GM21717 (cell line): ENCODE measurements at regions not wholly inside any gene's neighbourhood (a gene's known extent, or its start where the extent isn't known, plus 50 kb on each side); places are given as distances from the start of the nearest gene placed in this dataset.

Experiments
- ATAC-seq: cut with Tn5 transposase; IDR thresholded peaks from one replicate; pipeline ENCODE4 v1.9.1; 2021; ENCODE audit warnings: mild to moderate bottlenecking, moderate library complexity; ENCODE audit not compliant: unreplicated experiment

DNA sequence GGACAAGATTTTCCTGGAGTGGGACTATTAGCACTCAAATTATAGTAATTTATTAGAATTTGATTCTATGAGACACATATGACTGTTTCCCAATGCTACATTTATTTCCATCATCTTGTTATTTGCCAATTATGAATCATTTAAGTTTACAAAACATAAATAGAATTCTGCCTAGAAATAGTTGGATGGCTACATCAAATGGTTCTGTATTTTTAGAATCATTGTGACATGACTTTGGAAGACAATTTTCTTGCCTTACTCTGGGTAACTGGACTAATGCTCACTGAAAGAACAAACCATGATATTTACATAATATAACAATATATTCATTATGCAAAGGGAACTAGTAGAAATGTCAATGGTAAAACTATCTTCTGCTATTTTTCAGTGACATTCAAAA is 173.5 kb downstream of the ZIC1 start:
- ATAC-seq = no peak

DNA sequence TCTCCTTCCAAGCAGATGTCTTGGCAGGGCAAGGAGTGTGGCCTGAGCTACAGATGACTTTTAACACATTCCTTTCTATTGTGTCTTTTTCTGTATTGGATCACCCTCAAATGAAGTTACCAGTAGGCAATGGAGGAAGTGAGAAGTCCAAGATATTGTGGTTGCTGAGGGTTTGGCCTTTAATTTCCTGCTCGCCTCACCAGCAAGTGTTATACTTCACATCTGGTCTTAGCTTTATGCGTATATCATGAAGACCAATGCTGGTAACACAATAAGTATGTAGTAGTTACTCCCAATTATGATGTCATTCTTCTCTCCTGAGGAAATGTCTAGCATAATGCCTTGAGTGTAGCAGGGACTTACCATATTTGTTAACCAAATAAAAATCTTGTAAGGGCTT is 179.9 kb downstream of the ZIC1 start:
- no peak for ATAC-seq

DNA sequence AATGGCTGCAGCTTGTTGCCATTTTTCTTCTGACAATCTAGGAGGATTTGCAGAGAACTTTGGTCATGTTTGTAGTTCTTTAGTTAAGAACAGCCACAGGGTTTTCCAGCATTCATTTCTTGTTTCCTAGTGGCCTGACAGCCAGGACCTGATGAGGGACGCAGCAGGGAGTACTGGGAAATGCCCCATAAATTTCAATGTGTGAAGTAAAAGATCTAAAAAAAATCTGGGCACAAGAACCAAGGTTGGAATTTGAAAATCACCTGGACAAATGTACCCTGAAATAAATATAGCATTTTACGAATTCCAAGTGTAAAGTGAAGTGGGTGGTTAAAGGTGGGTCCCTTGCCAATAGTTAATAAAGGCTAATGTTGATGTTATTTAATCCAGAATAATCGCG is 195.0 kb downstream of the ZIC1 start:
- ATAC-seq = no peak

DNA sequence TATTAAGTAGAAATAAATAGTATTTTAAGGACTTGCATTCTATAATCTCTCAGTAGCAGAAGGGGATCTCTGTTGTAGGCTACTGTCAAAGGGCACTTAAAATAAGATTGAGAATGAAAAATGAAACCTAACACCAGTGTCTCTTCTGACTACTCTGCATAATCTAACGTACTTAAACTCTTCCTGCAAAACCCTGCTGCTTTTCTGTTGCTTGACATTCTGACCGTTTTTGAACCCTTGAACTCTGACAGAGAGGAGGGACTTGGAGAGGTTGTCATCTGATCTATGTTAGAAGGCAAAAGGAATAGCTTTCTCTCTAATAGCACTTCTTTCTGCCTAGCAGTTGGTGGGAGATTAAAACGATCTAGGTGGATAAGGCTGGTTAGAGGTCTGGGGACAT is 204.6 kb downstream of the ZIC1 start:
- ATAC-seq = peak; percentile 88

DNA sequence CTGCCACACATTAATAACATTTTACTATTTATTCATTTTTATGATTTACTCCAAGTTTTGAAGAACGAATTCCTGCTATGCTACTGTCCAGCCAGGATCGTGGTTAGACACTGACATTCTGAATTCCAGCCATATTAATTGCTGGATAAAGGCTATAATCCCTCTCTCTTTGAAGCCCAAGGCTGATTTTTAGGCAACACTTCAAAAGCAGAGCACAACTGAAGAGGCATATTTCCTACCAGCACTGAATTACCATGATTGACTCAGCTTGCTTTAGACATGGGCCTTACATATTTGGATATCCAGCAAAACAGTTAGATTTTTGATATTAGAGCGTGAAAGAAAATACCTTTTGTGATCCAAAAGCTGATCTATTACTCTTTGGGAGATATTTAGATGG is 205.0 kb downstream of the ZIC1 start:
- peak; percentile 28 for ATAC-seq

DNA sequence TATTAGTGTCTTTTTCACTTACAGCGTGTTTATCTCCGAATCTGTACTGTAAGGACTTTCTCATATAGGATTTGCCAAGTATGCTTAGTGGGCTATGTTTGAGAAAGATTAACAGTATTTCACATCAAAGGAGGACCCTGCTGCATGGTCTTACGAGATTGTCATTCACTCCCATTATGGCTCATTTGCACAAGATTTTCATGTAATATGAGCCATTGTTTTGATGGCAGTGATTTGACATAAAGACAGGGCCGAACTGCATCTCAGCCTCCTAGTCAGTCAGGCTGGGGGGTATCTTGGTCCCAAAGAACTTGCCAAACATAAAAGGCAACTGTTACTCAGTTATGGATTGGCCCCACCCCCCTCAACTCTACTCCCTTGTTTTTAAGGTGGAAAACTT is 205.9 kb downstream of the ZIC1 start:
- ATAC-seq = no peak

DNA sequence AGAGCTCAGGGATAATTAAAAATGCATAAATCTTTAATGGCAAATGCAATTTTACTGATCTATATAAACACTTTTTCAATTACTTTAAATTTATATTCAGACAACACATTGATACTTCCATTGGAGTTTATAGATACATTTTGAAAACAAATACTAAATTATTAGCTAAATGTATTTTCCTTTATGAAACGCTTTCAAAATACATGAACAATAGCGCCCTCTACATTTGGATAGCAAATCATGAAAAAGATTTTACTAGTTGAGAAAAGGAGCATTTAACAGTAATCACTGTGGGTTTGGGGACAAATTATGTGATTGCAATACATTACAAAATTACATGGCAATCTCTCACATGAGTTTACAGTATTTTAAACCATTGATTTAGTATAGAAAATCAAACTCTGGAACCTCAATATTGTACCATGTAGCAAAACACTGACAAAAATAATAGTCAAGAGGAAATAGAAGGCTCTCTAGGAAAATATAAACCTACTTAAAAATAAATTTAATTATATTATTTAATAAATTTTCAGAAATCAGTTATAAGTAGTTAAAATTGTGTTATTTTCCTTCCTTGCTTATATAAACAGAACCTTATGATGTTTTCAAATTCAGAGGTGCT is 207.9 kb downstream of the ZIC1 start:
- ATAC-seq = no peak

DNA sequence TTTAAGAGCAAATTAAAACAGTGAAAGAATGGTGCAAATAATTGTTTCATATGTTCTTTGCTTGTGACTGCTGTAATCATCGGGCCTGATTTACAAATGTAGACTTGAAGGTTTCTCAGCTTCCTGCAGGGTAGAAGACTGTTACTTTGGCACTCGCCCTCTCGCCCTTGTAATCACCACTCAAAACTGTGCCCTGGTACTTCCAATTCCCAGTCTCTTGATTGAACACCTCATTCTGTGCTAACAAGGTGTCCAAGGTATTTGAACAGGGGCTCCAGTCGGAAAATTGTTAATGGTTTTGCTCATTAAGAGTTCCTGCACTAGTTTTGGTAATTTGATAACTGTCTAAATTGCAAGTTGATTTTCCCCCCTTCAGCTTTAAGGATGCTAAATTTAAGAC is 209.5 kb downstream of the ZIC1 start:
- no peak for ATAC-seq

DNA sequence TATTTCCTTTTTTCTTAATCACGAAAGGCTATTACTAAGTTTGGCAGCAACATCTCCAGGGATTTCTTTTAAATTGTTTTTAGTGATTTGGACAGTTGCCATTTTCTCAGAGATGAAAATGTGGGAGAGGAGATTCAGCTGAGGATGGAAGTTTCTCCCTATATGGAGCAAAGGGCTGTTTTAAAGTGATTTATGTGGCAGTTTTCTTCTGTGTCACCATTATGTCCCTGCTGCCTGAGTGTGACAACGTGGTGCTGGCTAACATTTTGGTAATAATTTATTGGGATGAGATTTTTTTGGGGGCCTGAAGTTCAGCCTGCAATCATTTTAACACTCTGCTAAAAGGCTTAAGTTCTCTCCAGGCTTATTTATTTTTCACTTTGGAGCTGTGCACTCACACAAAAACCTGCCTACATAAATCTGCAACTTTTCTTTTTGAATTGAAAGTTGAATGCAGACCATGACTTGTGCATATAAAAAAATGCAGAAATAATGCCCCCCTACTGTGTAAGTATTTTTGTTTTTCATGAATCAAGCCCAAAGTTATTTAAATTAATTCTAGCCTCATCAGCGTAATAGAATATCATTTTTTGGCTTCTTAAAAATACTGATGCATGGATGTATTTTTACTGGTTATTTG is 210.9 kb downstream of the ZIC1 start:
- ATAC-seq = no peak

DNA sequence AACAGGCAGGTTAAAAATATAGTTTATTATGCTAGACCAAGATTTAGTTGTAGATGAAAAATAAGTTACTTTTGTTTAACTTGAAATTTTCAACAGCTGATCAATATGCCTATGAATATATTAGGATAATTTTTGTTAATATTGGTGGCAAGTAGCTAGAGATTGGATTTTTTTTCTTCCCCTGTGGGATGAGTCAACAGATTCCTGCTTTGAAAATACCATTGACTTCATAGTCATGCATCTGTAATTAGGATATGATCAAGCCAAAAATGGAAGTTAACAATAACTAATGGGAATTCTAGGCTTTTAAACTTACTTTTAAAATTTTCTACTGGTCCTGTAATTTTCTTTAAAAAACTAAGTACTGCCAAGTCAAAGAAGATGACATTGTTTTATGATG is 211.7 kb downstream of the ZIC1 start:
- no peak for ATAC-seq

DNA sequence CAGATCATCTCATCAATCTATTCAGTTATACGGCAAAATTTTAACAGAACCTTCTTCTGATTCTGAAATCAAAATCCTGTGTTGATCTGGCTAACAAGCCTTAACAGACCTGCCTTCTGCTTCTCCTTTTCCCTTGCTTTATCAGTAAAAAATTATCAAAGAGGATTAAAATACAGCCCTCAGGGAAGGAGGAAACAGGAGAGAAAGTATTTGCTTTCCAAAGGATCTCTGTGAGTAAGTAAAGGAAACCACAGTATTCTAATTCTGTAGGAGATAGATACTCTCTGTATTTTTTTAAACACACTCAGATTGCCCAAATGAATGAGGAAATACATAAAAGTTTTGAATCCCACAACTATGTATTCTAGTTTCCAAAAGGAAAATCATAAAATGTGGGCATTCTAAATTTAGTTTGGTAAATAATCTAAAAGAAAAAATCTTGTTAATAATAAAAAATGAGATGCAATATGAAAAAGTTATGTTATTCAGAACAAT is 221.8 kb downstream of the ZIC1 start:
- ATAC-seq = no peak

DNA sequence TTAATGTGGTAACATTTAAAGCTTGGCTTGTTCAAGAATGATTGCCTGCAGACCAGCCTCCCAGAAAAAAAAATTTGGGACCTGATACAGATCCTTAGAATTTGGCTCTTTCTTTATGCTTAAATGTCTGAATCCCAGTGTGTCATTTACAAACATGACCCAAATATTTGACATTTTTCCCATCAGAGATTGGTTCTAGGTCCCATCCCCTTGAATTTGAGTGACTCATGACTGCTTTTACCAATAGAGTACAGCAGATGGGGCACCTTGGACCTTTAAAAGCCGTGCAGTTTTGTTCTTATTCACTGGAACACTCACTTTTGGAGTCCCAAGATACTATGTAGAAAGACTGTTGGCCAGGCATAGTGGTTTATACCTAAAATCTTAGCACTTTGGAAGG is 231.6 kb downstream of the ZIC1 start:
- no peak for ATAC-seq

DNA sequence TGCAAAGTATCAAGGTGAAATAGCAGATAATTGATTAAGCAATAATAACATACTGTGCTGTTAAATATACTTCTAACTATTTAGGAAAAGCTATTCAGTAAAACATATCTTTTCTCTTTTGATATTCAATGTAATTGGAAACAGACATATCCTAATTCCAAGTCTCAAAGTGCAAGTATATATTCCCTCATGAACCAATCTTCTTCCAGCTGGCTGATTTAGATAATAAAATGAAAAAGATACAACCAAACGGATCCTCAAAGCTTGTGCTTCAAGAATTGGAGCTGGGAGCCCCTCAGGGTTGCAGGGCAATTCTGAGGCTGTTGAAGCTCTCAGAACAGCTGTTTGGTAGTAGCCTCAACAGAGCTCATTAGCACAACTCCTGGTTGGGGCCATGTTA is 236.6 kb downstream of the ZIC1 start:
- ATAC-seq = no peak

DNA sequence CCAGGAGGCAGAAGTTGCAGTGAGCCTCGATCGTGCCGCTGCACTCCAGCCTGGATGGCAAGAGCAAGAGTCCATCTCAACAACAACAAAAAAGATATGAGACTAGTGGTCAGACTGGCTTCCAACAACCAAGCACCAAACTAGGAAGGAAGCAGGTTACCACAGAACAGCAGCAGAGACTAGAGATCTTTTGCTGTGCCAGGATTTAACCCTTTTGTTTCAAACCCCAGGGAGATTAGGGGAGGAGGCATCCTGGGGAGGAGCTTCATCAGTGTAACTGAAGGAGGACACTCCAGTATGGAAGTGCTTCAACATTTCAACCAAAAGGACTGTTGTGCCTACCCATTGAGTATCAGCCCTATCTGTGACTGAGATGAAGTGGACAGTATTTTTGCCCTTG is 240.3 kb downstream of the ZIC1 start:
- ATAC-seq = no peak

DNA sequence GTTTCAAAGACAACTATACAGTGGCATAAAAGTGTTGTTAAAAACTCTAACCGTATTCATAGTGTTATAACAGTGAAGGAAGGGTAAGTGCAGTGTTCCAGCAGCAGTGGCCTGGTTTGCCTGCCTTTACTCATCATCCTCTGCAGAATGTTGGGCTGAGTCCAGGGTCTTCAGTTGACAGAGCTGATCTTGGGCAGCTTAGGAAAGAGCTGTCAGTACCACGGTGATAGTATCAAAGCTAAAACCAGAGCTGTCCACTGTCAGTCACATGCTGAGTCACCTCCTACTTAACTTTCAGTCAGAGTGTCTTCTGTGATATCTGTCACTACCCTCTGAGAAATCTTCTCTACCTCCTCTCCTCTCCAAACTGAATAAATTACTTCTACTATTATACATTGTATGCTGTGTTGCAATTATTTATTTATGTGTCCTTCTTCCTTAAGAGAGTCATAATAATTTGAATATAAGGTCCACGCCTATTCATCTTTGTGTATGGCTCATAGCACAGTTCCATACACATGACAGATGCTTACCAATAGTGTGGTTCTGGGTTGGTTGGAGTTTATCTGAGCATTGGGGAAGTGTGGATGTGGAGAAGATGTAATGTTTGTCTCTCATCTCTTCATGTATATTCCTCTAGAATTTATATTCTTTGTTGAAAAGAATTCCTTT is 242.1 kb downstream of the ZIC1 start:
- ATAC-seq = no peak

DNA sequence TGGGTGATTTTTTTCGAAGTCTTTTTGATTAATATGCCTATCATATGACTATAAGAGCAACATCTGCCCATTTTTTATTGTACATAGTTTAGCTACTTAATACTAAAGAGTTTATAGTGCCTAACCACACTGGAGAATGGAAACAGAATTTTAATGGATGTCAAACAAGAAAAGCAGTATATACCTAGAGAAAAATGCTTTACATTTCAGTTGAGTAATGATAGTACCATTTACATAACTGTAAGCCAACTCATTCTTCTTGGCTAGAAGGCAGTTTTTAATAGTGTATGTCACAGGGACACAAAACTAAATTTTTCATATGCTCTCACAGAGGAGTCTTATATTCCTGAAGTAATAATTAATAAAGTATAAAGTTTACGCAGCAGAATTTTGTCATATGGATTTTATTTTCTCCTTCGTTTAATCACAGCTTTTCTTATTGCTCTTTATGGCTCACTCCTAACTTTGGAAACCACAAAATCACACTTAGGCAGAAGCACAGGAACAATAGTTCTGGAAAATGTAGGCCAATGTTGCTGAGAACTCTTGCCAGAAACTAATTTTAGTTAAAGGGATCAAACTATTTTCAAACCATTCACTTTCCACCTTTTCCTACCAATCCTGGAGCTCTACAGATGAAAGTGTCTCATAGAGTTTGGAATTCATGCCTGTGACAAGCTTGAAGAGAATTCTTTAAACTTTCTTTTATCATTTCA is 243.6 kb downstream of the ZIC1 start:
- ATAC-seq = no peak

DNA sequence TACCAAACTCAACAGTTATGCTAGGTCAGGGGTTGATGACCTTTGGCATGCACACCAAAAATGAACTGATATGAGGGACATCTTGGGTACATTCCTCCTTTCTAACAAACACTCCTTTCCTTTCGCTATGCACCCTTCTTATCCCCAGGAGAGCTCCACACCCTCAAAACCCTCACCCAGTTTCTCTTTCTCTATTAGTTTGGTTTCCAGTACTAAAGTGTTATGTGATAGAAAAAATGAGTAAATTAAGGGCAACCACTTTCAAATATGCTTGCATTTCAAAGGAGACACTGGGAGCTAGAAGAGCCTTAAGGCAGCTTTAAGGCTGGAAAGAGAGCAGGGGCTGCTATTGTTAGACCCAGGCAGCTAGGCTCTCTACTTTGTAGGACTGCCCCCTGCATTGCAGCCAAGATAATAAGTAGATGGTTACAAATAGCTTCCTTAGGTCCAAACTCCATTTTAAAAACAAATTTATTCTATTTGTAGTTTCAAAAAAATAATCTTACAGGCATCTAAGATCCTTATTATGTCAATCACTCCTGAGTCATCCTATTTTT is 244.3 kb downstream of the ZIC1 start:
- no peak for ATAC-seq

DNA sequence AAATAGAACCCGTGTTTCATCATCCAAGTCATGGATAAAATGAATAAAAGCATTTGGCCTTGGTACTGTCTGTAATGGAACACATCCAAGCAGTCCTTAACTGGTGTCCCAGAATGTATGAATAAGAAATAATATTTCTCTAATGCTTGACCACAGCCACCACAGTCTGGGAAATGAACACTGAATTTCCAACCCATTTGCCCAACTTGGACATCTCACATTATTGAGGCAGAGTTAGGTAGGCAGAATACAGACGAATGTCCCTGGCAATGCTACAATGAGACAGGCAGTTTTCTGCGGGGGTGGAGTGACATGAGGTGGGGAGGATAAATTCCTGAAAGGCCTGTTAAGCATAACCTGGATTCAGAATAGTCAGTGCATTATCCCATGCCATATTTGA is 245.7 kb downstream of the ZIC1 start:
- ATAC-seq = no peak

DNA sequence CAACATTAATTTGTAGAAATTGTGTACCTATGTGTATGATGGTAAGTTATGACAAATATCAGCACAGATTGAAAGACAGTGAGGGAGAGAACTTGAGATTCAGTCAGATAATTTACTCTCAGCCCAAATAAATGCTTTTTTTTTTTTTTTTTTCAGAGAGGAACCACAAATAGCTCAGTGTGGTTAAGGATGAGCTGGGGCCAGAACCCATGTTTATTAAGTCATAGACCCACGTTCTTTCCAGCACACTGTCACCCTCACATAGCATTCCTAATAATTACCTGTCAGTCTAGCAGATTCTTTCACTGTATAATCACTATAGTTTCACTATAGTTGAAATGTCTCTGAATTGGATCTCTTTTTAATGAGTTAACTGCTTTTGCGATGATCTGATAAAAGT is 246.1 kb downstream of the ZIC1 start:
- no peak for ATAC-seq

DNA sequence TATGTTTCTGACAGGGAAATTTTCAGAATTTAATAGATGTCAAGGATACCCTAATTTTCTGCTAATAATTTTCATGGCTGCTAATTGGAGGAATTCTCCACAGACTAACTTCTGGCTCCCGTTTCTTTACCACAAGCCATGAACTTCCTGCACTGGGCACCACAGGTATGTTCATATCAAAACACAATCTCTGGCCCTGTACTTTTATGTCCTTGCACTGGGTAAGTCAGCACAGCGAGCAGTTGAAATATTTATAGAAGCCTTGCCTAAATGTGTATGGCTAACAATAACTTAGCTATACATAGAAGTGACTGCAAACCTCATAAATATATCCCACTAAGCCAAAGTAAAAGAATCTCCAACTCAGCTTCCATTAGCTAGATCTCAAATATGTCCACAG is 246.9 kb downstream of the ZIC1 start:
- no peak for ATAC-seq

DNA sequence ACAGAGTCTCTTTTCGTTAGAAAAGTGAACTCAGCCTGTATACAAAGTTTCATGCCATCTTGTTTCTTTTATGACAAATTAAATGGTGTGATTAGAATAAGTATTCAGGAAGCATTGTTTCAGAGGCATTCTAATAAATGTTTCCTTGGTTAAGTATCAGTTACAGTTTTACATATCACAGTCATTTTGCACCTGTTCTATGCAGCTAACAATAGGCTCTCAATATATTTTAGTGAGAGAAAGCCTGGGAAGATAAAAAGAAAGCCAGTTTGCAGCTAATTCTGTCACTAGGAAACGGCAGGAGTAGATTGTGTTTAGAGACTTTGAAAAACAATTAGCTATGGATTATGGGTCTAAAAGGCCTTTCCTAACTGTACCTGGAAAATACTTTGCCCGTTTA is 252.8 kb downstream of the ZIC1 start:
- ATAC-seq = no peak

DNA sequence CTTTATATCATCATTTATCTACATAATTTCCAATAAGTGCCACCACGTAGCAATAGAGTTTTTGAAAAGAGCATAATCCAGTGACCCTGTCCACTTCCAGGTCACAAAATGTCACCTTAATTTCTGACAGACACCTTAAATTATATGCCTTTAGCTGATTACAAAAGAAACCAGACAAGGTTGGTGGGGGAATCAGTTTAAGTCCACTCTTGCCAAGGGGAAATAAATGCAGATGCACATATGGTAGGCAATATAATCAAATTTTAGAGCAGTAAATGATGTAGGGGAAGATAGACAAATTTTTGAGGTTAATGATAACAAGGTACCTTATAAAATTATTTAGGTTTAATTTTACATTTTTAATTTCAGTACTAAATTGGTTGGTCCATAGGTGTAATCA is 253.5 kb downstream of the ZIC1 start:
- ATAC-seq = no peak
